SK-N-SH (cell line): ENCODE measurements at regions not wholly inside any gene's neighbourhood (a gene's known extent, or its start where the extent isn't known, plus 50 kb on each side); places are given as distances from the start of the nearest gene placed in this dataset.

Experiments used
- CTCF ChIA-PET: fragments of 300-600, 350-600 bp; formaldehyde crosslinking; extraction: SDS; loops from one replicate; lab custom pipeline; 2021; lab: Yijun Ruan, JAX
- POLR2A ChIA-PET: fragments of 350-600 bp; sonication (Branson Sonifier 250); formaldehyde crosslinking; extraction: SDS; loops from one replicate; lab custom pipeline; 2020; ENCODE audit warnings: antibody characterized with exemption, inconsistent platforms; lab: Yijun Ruan, JAX
- DNase-seq: peaks from one replicate; pipeline ENCODE4 v3.0.0; 2012
- H2AFZ ChIP-seq: fragments of 200-600 bp; sonication (generic); 2 replicates; pipeline ENCODE4 v1.8.1; 2016; ENCODE audit warnings: antibody characterized with exemption, mild to moderate bottlenecking, low read depth
- H3F3A ChIP-seq: fragments of 200-600 bp; sonication (generic); replicated peaks from 2 replicates; pipeline ENCODE3; 2016; ENCODE audit warnings: antibody characterized with exemption, mild to moderate bottlenecking; ENCODE audit not compliant: insufficient read depth
- H3K27ac ChIP-seq, 2 experiments: fragments of 200-500 bp in 1 of 2; fragments of 200-600 bp in 1 of 2; sonication (Bioruptor generic) in 1 of 2; sonication (generic), shearing (Covaris generic) in 1 of 2; 2 replicates each; pipeline versions ENCODE4 v1.5.1 to v1.6.1; 2014 to 2016; ENCODE audit warnings: low read depth in 2 of 2, inconsistent platforms in 1 of 2, low read length in 1 of 2, mild to moderate bottlenecking in 1 of 2, mixed read lengths in 1 of 2
- H3K27me3 ChIP-seq: fragments of 200-600 bp; sonication (generic), shearing (Covaris generic); 2 replicates; pipeline ENCODE4 v1.6.1; 2016; ENCODE audit warnings: mixed run types; ENCODE audit not compliant: insufficient read depth
- H3K36me3 ChIP-seq, 2 experiments: fragments of 200-500 bp in 1 of 2; fragments of 200-600 bp in 1 of 2; sonication (Bioruptor generic) in 1 of 2; sonication (generic) in 1 of 2; replicated peaks in 1 of 2; 2 replicates each; pipeline versions ENCODE3 to v1.5.1; 2014 to 2016; ENCODE audit warnings: low read length in 1 of 2, mild to moderate bottlenecking in 1 of 2; ENCODE audit not compliant: insufficient read depth in 2 of 2, control insufficient read depth in 1 of 2
- H3K4me1 ChIP-seq, 2 experiments: fragments of 200-500 bp in 1 of 2; fragments of 200-600 bp in 1 of 2; sonication (Bioruptor generic) in 1 of 2; sonication (generic), shearing (Covaris generic) in 1 of 2; 2 replicates each; pipeline versions ENCODE4 v1.5.1 to v1.6.1; 2014 to 2016; ENCODE audit warnings: low read depth in 1 of 2, low read length in 1 of 2, mixed run types in 1 of 2; ENCODE audit not compliant: insufficient read depth in 2 of 2, control insufficient read depth in 1 of 2
- H3K4me2 ChIP-seq: fragments of 200-600 bp; sonication (generic), shearing (Covaris generic); 2 replicates; pipeline ENCODE4 v1.6.1; 2017; ENCODE audit warnings: mixed run types
- H3K4me3 ChIP-seq, 2 experiments: fragments of 200-500 bp in 1 of 2; fragments of 200-600 bp in 1 of 2; sonication (Bioruptor generic) in 1 of 2; sonication (generic), shearing (Covaris generic) in 1 of 2; 2 replicates each; pipeline versions ENCODE4 v1.5.1 to v1.8.1; 2014 to 2016; ENCODE audit warnings: low read depth in 2 of 2, inconsistent platforms in 1 of 2, low read length in 1 of 2, mild to moderate bottlenecking in 1 of 2, mixed read lengths in 1 of 2, moderate library complexity in 1 of 2
- H3K79me2 ChIP-seq: fragments of 200-600 bp; sonication (generic); 2 replicates; pipeline ENCODE4 v1.8.1; 2017; ENCODE audit warnings: mild to moderate bottlenecking; ENCODE audit not compliant: insufficient read depth
- H3K9ac ChIP-seq: fragments of 200-600 bp; sonication (generic); 2 replicates; pipeline ENCODE4 v1.6.1; 2017; ENCODE audit warnings: mixed run types
- H3K9me2 ChIP-seq: fragments of 200-600 bp; sonication (generic); 2 replicates; pipeline ENCODE4 v1.6.1; 2017; ENCODE audit warnings: mixed run types
- H3K9me3 ChIP-seq: fragments of 200-600 bp; sonication (generic); 2 replicates; pipeline ENCODE4 v1.6.1; 2017; ENCODE audit warnings: mixed run types, mild to moderate bottlenecking, moderate library complexity
- H4K20me1 ChIP-seq: fragments of 200-600 bp; sonication (generic); 2 replicates; pipeline ENCODE4 v1.6.1; 2017; ENCODE audit warnings: mild to moderate bottlenecking, mixed run types; ENCODE audit not compliant: insufficient read depth
- CHD2 ChIP-seq: fragments of 150-350 bp; IDR thresholded peaks from 2 replicates; pipeline ENCODE4 v1.6.1; 2018; ENCODE audit warnings: low read length; ENCODE audit not compliant: partially characterized antibody
- ELF1 ChIP-seq: IDR thresholded peaks from 2 replicates; pipeline ENCODE4 v1.4.0; 2012
- GABPA ChIP-seq: IDR thresholded peaks from 2 replicates; pipeline ENCODE4 v1.4.0; 2012; ENCODE audit warnings: low read depth, mild to moderate bottlenecking
- GATA2 ChIP-seq: sonication (generic); formaldehyde crosslinking; IDR thresholded peaks from 2 replicates; pipeline ENCODE4 v1.5.0; 2020; ENCODE audit warnings: mild to moderate bottlenecking, missing genetic modification reagents
- IRF3 ChIP-seq: fragments of 150-350 bp; IDR thresholded peaks from 2 replicates; pipeline ENCODE4 v1.6.1; 2016; ENCODE audit warnings: mild to moderate bottlenecking, low read depth, low read length
- JUND ChIP-seq: IDR thresholded peaks from 2 replicates; pipeline ENCODE4 v1.4.0; 2012
- MEF2A ChIP-seq: IDR thresholded peaks from 2 replicates; pipeline ENCODE4 v1.4.0; 2012; ENCODE audit warnings: low read depth, borderline replicate concordance
- NFIC ChIP-seq: IDR thresholded peaks from 2 replicates; pipeline ENCODE4 v1.4.0; 2012; ENCODE audit warnings: borderline replicate concordance
- PBX3 ChIP-seq: IDR thresholded peaks from 2 replicates; pipeline ENCODE4; 2012
- POLR2AphosphoS5 ChIP-seq: IDR thresholded peaks from 2 replicates; pipeline ENCODE4 v1.6.1; 2012; ENCODE audit warnings: low read depth, low read length
- RAD21 ChIP-seq: IDR thresholded peaks from 2 replicates; pipeline ENCODE4 v1.6.1; 2012; ENCODE audit warnings: mild to moderate bottlenecking, low read length
- RCOR1 ChIP-seq: fragments of 150-350 bp; IDR thresholded peaks from 2 replicates; pipeline ENCODE4 v1.6.1; 2017; ENCODE audit warnings: antibody characterized with exemption, low read length
- RFX5 ChIP-seq: IDR thresholded peaks from 2 replicates; pipeline ENCODE4 v1.6.1; 2012; ENCODE audit warnings: mild to moderate bottlenecking, improper control_type of control experiment, low read length
- RXRA ChIP-seq: IDR thresholded peaks from 2 replicates; pipeline ENCODE4 v1.4.0; 2012; ENCODE audit warnings: low read depth, mild to moderate bottlenecking, borderline replicate concordance
- SIN3A ChIP-seq: IDR thresholded peaks from 2 replicates; pipeline ENCODE4 v1.6.1; 2012; ENCODE audit warnings: low read depth, mild to moderate bottlenecking, low read length, moderate library complexity, borderline replicate concordance
- TAF1 ChIP-seq: IDR thresholded peaks from 2 replicates; pipeline ENCODE4 v1.6.1; 2012; ENCODE audit warnings: low read depth, mild to moderate bottlenecking, low read length, moderate library complexity, borderline replicate concordance
- TCF12 ChIP-seq: IDR thresholded peaks from 2 replicates; pipeline ENCODE4 v1.4.0; 2012
- TEAD4 ChIP-seq: IDR thresholded peaks from 2 replicates; pipeline ENCODE4 v1.4.0; 2012; ENCODE audit warnings: mild to moderate bottlenecking, borderline replicate concordance; ENCODE audit not compliant: insufficient read depth
- WGBS: methylation state at CpG from one replicate; pipeline ENCODE4 v1.1.6; 2017; ENCODE audit warnings: low lambda C conversion rate; 5-methylcytosine and 5-hydroxymethylcytosine counted together
- TF ChIP-seq, protein P1 (sequence below): fragments of 150-350 bp; IDR thresholded peaks from 2 replicates; pipeline ENCODE4 v1.6.1; 2017; ENCODE audit warnings: antibody characterized with exemption, low read length, low read depth, borderline replicate concordance

- H3K9me2 ChIP-seq: no peaks in the 10 kb centered on the region
- no peak overlapping the region for H3K9ac ChIP-seq
- POLR2A ChIA-PET: no interaction called here
- H3F3A ChIP-seq: peaks cover 4% of the 10 kb centered on the region
- 0 out of 2 replicates have a peak overlapping the region, but pooled peaks have one; percentile 8 for H3K4me2 ChIP-seq
- peaks cover 0 to 7% of the 10 kb centered on the region in 2 experiments; a peak in 1 of 4 replicates for H3K4me1 ChIP-seq
- no peak overlapping the region for H3K4me3 ChIP-seq
- H3K79me2 ChIP-seq: no peaks in the 10 kb centered on the region
- H3K36me3 ChIP-seq: no peaks in the 10 kb centered on the region
- no peaks in the 10 kb centered on the region for H4K20me1 ChIP-seq
- H3K27ac ChIP-seq: no peak overlapping the region
- no peak for DNase-seq
- peak overlapping the region; percentile 17; the same call in 1 of the 2 replicates for H2AFZ ChIP-seq
- H3K9me3 ChIP-seq: no peaks in the 10 kb centered on the region
- H3K27me3 ChIP-seq: no peaks in the 10 kb centered on the region
- CTCF ChIA-PET: interaction anchor here (0.7 kb wide), 1 partner anchor 245 kb away, joined by 3 read pairs; no protein-coding TSS in a partner anchor
- WGBS: 72% methylated on average over 3 of the region's 3 CpGs
- no peak for TF ChIP-seq PBX3
- TF ChIP-seq GATA2 (CRISPR knock-in tag): no peak
These were observed 51.4 kb upstream of the S1PR1 start for GRCh38 chr1:101185421-101185820.

DNA sequence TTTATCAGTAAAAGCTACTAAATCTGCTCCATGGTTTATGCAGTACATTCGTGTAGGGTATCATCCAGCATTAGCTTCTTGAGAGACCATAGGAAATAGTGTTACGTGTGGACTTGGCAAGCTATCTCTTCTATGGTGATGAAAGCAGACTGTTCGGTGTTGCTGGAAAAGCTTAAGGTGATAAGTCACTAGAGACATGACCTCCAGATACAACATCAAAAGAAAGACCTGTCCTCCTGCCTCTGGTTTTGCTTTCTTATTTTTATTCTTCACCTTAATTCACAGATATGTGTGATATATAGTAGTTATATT is 53.5 kb upstream of the S1PR1 start:
- no peaks in the 10 kb centered on the region for H3K79me2 ChIP-seq
- peaks cover 4% of the 10 kb centered on the region for H3F3A ChIP-seq
- no peak overlapping the region for H3K9ac ChIP-seq
- H3K27ac ChIP-seq: no peak overlapping the region
- TF ChIP-seq RCOR1: no peak
- no peak for TF ChIP-seq GABPA
- no peak for TF ChIP-seq JUND
- no peak for TF ChIP-seq IRF3
- TF ChIP-seq MEF2A: no peak
- no peak for TF ChIP-seq RAD21
- TF ChIP-seq RFX5: no peak
- TF ChIP-seq TAF1: no peak
- no peak for TF ChIP-seq TEAD4
- no peak for TF ChIP-seq NFIC
- no peak for TF ChIP-seq TCF12
- TF ChIP-seq POLR2AphosphoS5: no peak
- TF ChIP-seq, protein P1, sequence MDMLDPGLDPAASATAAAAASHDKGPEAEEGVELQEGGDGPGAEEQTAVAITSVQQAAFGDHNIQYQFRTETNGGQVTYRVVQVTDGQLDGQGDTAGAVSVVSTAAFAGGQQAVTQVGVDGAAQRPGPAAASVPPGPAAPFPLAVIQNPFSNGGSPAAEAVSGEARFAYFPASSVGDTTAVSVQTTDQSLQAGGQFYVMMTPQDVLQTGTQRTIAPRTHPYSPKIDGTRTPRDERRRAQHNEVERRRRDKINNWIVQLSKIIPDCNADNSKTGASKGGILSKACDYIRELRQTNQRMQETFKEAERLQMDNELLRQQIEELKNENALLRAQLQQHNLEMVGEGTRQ: no peak
- TF ChIP-seq ELF1: no peak
- no peak for TF ChIP-seq RXRA
- TF ChIP-seq SIN3A: no peak
- no peak for TF ChIP-seq CHD2
- H3K27me3 ChIP-seq: no peaks in the 10 kb centered on the region
- peak overlapping the region; percentile 60; the same call in 1 of the 2 replicates for H2AFZ ChIP-seq
- no peaks in the 10 kb centered on the region for H3K36me3 ChIP-seq
- H3K4me2 ChIP-seq: no peak overlapping the region
- DNase-seq: no peak
- H3K4me3 ChIP-seq: no peak overlapping the region
- ChIA-PET POLR2A (no interaction called here), CTCF (no interaction called here)
- H4K20me1 ChIP-seq: no peaks in the 10 kb centered on the region
- H3K9me2 ChIP-seq: no peaks in the 10 kb centered on the region
- WGBS: 55% methylated on average over 3 of the region's 3 CpGs
- peaks cover 0 to 7% of the 10 kb centered on the region in 2 experiments; a peak in 1 of 4 replicates for H3K4me1 ChIP-seq
- no peaks in the 10 kb centered on the region for H3K9me3 ChIP-seq
